Activated naive CD8-positive, alpha-beta T cell treated with anti-CD3 and anti-CD28 coated beads, Interleukin-2, amount 10 ng/mL, durations not matched to agents 7 days and 5 days (primary cell): ENCODE measurements at regions not wholly inside any gene's neighbourhood (a gene's known extent, or its start where the extent isn't known, plus 50 kb on each side); places are given as distances from the start of the nearest gene placed in this dataset.
"Not testable (repeated sequence)": the region's sequence is repeated elsewhere in the genome, so short reads cannot be mapped to it uniquely, and the experiment has no call there.

Experiments used
- ATAC-seq: fragments of 150-1000 bp; cut with Tn5 transposase; one replicate; pipeline ENCODE4 v1.10.0; 2021; ENCODE audit warnings: low read depth, moderate library complexity
- POLR2A ChIA-PET: fragments of 350-600 bp; sonication (Branson Sonifier 250); formaldehyde crosslinking; loops from one replicate; lab custom pipeline; 2021; ENCODE audit warnings: antibody characterized with exemption; lab: Charles Lee
- DNase-seq: peaks from one replicate; pipeline ENCODE4 v3.0.0; 2021
- H3K27ac Mint-ChIP-seq: one replicate; pipeline ENCODE4 v1.8.0; 2022; ENCODE audit warnings: mild to moderate bottlenecking, mixed read lengths
- H3K27me3 Mint-ChIP-seq: one replicate; pipeline ENCODE4 v1.8.0; 2022; ENCODE audit warnings: mild to moderate bottlenecking, moderate library complexity, mixed read lengths
- H3K36me3 Mint-ChIP-seq: one replicate; pipeline ENCODE4 v1.8.0; 2021; ENCODE audit warnings: mild to moderate bottlenecking, mixed read lengths
- H3K4me1 Mint-ChIP-seq: one replicate; pipeline ENCODE4 v1.8.0; 2021; ENCODE audit warnings: mixed read lengths
- H3K4me3 Mint-ChIP-seq: one replicate; pipeline ENCODE4 v1.8.0; 2022; ENCODE audit warnings: mild to moderate bottlenecking, moderate library complexity, mixed read lengths
- H3K9me3 Mint-ChIP-seq: one replicate; pipeline ENCODE4 v1.8.0; 2021; ENCODE audit warnings: mixed read lengths

DNA sequence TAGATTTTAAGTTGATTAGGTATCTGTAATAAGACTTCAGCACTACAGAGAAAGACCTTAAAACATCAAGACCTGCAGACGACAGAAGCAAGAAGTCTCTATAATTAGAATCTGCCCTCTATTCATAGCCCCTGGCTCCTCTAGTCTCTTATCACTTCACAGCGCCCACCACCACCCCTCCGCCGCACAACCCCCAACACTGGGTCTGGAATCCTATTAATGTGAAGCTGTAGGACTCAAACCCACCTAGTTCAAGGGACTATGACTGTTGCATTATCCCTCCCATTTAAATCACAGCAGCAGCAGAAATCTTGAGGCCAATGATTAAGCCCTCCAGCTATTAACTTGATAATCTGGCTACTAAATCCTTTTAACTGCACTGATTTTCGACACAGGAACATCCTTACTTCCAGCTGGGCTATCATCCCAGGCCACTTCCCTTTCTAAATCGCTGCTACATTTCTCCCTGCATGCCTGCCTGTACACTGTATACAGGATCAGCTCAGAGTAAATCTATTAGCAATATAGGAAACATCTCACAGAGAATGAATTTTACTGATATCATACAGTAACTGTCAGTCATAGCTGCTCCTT is 159.5 kb upstream of the GRAMD2B start:
- H3K27ac Mint-ChIP-seq: no peak overlapping the region
- no peaks in the 10 kb centered on the region for H3K4me1 Mint-ChIP-seq
- no peaks in the 10 kb centered on the region for H3K9me3 Mint-ChIP-seq
- H3K36me3 Mint-ChIP-seq: no peaks in the 10 kb centered on the region
- no peaks in the 10 kb centered on the region for H3K27me3 Mint-ChIP-seq
- ATAC-seq (no peak), DNase-seq (no peak)
- no peak overlapping the region for H3K4me3 Mint-ChIP-seq
- POLR2A ChIA-PET: no interaction called here

DNA sequence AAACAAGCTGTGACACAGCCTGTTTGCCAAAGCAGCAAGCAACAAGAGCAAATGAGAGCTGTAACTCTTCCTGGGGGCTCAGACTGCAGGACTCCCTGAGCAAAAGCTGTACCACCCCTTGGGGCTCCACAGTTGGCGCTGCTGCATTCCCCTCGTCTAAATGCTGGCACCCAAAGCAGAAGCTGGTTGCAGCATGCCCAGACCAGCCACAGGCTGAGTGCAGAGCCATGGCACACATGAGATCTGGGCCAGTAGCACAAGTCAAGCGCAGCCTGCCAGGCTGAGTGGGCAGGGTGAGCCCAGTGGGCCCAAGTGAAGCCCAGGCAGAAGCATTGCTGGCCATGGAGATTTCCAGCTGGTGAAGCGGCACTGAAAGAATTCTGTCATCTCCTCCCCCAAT is 157.3 kb upstream of the GRAMD2B start:
- Mint-ChIP-seq H3K27me3 (no peaks in the 10 kb centered on the region), H3K4me1 (no peaks in the 10 kb centered on the region), H3K36me3 (no peaks in the 10 kb centered on the region), H3K27ac (no peak overlapping the region), H3K9me3 (no peaks in the 10 kb centered on the region), H3K4me3 (no peak overlapping the region)
- ATAC-seq (no peak), DNase-seq (no peak)
- POLR2A ChIA-PET: no interaction called here

DNA sequence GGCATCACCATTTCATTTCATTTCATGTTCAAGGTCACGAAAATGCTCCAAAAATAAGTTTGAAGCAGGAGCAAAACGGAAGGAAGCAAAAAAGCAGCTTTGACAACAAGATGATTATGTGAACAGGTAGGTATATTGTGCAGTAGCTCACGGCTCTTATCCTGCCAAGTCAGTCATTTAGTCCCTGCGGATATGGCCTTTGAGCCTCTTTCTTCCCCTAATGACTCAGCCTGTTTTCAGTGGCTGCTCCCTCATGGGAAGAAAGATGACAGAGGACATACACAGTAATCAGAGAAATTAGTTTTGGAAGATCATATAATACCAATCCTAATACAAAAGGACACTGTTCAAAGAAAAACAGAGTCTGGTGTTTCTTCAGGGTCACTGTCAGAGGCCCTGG is 155.8 kb upstream of the GRAMD2B start:
- H3K4me3 Mint-ChIP-seq: no peak overlapping the region
- H3K4me1 Mint-ChIP-seq: no peaks in the 10 kb centered on the region
- H3K9me3 Mint-ChIP-seq: no peaks in the 10 kb centered on the region
- ATAC-seq (no peak), DNase-seq (no peak)
- H3K27me3 Mint-ChIP-seq: no peaks in the 10 kb centered on the region
- POLR2A ChIA-PET: no interaction called here
- no peak overlapping the region for H3K27ac Mint-ChIP-seq
- H3K36me3 Mint-ChIP-seq: no peaks in the 10 kb centered on the region

DNA sequence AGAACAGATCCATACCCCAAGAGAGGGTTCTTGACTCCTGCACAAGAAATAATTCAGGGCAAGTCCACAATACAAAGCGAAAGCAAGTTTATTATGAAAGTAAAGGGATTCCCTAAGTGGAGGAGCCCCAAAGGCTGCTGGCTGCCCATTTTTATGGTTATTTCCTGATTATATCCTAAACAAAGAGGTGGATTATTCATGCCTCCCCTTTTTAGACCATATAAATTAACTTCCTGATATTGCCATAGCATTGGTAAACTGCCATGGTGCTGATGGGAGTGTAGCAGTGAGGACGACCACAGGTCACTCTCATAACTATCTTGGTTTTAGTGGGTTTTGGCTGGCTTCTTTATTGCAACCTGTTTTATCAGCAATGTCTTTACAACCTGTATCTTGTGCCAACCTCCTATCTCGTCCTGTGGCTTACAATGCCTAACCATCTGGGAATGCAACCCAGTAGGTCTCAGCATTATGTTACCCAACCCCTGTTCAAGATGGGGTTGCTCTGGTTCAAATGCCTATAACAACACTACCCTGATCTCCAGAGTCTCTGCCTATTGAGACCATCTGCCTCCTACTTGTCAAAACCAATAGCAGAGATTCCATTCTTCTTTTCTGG is 154.4 kb upstream of the GRAMD2B start:
- H3K4me3 Mint-ChIP-seq: no peak overlapping the region
- H3K27me3 Mint-ChIP-seq: no peaks in the 10 kb centered on the region
- ATAC-seq: no peak
- DNase-seq: no peak
- POLR2A ChIA-PET: no interaction called here
- no peaks in the 10 kb centered on the region for H3K9me3 Mint-ChIP-seq
- no peaks in the 10 kb centered on the region for H3K4me1 Mint-ChIP-seq
- no peak overlapping the region for H3K27ac Mint-ChIP-seq
- no peaks in the 10 kb centered on the region for H3K36me3 Mint-ChIP-seq

DNA sequence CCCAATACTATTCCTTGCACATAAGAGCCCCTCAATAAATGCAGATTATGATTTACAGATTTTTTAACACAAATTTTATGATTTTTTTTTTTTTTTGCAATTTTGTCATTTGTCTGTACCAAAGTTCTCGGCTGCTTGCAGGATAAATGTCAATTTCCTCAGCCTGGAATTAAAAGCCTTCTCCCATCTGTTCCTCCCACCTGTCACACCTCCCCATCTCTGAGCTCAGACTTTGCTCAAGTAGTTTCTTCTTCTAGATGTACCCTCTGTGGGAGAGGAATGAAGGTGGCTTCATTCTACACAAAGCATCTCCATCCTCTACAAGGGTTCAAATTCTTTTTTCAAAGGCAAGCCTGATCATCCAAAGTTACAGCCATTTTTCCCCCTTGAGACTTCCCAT is 153.7 kb upstream of the GRAMD2B start:
- POLR2A ChIA-PET: no interaction called here
- Mint-ChIP-seq H3K4me1 (no peaks in the 10 kb centered on the region), H3K4me3 (no peak overlapping the region), H3K9me3 (no peaks in the 10 kb centered on the region), H3K27me3 (no peaks in the 10 kb centered on the region), H3K36me3 (no peaks in the 10 kb centered on the region), H3K27ac (no peak overlapping the region)
- ATAC-seq (no peak), DNase-seq (no peak)

DNA sequence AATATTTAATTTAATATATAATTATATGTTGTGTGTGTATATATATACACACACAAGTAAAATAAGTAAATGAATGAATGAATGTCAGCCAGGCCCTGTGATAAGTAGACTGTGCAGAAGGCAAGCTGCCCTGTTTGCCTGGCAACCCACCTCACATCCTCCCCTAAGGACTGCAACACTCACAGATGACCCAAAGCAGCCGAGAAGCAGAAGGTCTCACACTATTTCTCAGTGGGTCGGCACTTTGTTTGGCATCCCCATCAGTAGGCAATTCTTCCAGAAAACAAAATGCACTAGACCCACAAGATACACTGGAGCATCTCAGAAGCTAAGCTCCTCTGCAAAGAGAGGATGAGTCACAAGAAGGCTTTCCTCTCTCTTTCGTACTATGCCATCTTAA is 152.1 kb upstream of the GRAMD2B start:
- no peaks in the 10 kb centered on the region for H3K27me3 Mint-ChIP-seq
- H3K4me1 Mint-ChIP-seq: no peaks in the 10 kb centered on the region
- no peak overlapping the region for H3K27ac Mint-ChIP-seq
- no peak overlapping the region for H3K4me3 Mint-ChIP-seq
- POLR2A ChIA-PET: no interaction called here
- ATAC-seq (no peak), DNase-seq (no peak)
- H3K9me3 Mint-ChIP-seq: no peaks in the 10 kb centered on the region
- H3K36me3 Mint-ChIP-seq: no peaks in the 10 kb centered on the region

DNA sequence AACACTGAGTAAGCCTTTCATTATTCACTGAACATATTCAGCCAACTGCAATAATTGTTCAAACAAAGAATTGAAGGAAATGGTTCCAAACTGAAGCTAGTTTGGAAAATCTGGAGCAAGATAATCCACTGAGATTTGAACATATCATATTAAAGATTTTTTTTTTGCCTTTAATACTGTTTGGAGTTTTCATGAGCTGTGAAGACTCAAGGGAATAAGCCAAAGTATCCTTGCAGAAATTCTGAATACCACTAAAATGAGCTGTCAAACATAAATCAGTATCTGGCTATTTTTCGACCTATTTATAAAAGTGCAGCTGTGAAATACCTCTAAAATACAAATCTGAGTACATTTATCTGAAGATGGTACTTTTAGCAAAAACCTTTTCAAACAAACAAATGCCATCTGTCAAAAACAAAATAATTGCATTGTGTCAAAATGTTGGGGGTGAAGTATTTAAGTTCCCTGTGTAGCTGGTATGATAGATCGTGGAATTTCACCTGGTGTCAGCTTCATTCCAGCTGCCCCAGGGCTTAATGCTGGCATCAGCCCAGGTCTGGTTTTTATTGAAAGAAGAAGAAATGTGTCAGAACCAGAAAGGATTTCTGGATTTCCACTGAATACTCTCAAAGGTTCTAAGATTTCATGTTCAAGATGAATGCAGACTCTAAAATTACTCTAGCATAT is 149.0 kb upstream of the GRAMD2B start:
- Mint-ChIP-seq H3K27ac (no peak overlapping the region), H3K4me1 (no peaks in the 10 kb centered on the region), H3K9me3 (no peaks in the 10 kb centered on the region), H3K36me3 (no peaks in the 10 kb centered on the region), H3K27me3 (no peaks in the 10 kb centered on the region), H3K4me3 (no peak overlapping the region)
- no peak for ATAC-seq
- POLR2A ChIA-PET: interaction anchor here (0.5 kb wide), 1 partner anchor 485 kb away, joined by 3 read pairs; no protein-coding TSS in a partner anchor
- no peak for DNase-seq

DNA sequence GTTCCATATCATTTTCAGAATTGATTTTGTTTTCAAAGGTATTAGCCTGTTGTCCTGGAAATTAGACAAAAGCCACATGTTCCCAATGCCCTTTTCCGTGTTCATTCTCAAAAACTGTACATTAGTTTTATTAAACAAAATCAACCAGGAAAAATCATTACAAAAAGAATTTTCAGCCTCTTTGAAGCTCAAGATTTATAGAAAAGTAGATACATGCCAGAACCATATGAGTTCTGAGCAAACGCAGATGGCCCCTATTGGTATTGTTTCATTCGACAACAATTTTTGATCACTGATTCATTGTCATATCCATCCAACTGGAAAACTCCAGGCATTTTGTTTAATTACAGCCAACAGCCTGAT is 148.5 kb upstream of the GRAMD2B start:
- no peak for DNase-seq
- no peaks in the 10 kb centered on the region for H3K9me3 Mint-ChIP-seq
- POLR2A ChIA-PET: interaction anchor here (0.5 kb wide), 1 partner anchor 484 kb away, joined by 3 read pairs; no protein-coding TSS in a partner anchor
- H3K4me3 Mint-ChIP-seq: no peak overlapping the region
- no peak for ATAC-seq
- no peaks in the 10 kb centered on the region for H3K4me1 Mint-ChIP-seq
- H3K36me3 Mint-ChIP-seq: no peaks in the 10 kb centered on the region
- no peaks in the 10 kb centered on the region for H3K27me3 Mint-ChIP-seq
- H3K27ac Mint-ChIP-seq: no peak overlapping the region

DNA sequence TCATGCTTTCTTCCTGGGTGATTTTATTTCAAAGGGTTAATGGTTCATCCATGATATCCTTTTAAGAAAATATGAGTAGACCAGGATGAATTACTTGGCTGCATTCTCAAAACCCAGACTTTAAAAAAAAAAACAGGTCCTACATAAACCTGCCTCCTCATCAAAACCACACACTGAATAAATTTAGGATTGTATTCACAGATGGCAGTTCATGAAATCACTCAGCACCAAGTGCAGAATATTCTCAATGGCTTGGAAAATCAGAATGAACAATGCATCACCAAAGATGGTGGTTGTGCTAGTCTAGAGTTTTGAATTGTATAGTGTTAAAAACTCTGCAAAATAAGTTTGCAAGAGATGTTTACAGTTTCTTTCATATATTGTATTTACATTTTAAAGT is 145.4 kb upstream of the GRAMD2B start:
- H3K4me3 Mint-ChIP-seq: no peak overlapping the region
- H3K36me3 Mint-ChIP-seq: no peaks in the 10 kb centered on the region
- H3K27me3 Mint-ChIP-seq: peaks cover 1% of the 10 kb centered on the region
- H3K9me3 Mint-ChIP-seq: no peaks in the 10 kb centered on the region
- H3K27ac Mint-ChIP-seq: no peak overlapping the region
- DNase-seq: no peak
- POLR2A ChIA-PET: no interaction called here
- ATAC-seq: no peak
- H3K4me1 Mint-ChIP-seq: no peaks in the 10 kb centered on the region

DNA sequence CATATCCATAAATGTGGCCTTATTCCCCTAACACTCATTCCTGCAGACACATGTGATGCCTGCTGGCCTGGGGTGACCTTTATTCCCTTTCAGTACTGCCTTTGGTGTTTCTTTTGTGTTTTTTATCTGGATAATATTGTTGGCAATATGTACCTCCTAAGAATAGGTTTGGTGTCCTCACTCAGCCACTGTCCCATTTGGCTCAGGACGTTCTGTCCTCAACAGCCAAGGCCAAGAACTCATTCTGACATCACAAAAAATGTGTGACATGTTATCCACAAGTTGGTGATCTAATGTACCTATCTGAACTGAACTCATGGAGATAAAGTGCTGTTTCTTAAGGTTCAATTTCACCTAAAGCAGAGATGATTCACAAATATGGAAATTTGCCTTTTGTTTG is 142.9 kb upstream of the GRAMD2B start:
- Mint-ChIP-seq H3K36me3 (no peaks in the 10 kb centered on the region), H3K4me1 (no peaks in the 10 kb centered on the region), H3K9me3 (no peaks in the 10 kb centered on the region), H3K27me3 (peaks cover 1% of the 10 kb centered on the region), H3K4me3 (no peak overlapping the region), H3K27ac (no peak overlapping the region)
- DNase-seq (no peak), ATAC-seq (no peak)
- POLR2A ChIA-PET: no interaction called here

DNA sequence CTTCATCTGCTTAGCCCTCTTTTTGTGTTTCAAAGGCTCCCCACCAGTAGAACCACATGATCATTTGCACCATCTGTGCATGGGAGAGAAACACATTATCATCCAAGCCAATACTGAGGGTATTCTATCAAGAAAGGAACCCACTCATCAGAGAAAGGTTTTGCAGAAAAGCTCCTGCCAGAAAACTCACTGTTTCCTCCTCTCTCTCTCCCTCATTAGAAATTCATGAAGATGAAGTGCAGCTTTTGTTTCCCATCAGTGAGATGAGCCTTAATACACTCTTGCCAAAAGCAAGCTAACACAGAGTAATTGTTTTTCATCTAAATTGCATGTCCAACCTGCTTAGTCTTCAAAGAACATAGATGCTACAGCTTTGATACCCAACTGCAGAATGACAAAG is 142.4 kb upstream of the GRAMD2B start:
- Mint-ChIP-seq H3K9me3 (no peaks in the 10 kb centered on the region), H3K4me3 (no peak overlapping the region), H3K27ac (no peak overlapping the region), H3K27me3 (peaks cover 1% of the 10 kb centered on the region), H3K4me1 (no peaks in the 10 kb centered on the region), H3K36me3 (no peaks in the 10 kb centered on the region)
- DNase-seq (no peak), ATAC-seq (no peak)
- POLR2A ChIA-PET: no interaction called here

DNA sequence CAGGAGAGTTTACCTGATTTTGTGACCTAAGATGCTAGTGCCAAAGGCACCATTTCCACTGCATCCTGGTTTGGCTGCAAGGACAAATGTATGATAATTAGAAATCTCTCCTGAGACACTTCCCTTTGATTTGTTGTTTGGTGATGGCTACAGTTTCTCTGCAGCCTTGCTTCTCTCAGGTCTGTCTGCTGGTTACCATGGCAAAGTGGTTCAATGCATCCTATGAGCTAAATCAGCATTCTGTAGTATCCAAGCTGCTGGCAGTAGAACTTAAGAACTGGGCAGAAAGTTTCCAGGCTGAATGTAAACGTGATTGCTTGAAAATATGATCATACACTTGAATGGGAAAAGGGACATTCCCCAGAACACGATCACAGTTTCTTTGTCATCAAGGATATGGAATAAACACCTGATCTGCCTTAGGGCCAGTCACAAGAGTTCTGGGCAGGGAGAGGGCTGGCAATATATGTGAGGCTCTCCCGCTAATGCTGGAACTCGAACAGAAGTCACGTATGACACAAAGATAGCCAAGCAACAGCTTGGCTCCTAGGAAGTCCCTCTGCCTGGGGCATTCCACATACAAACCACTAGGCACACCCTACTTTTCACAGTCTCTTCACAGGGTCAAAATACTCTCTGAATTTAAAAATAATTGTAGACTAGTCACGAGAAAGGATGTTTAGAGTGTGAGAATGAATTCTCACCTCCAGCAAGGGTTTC is 138.1 kb upstream of the GRAMD2B start:
- Mint-ChIP-seq H3K36me3 (no peaks in the 10 kb centered on the region), H3K4me1 (no peaks in the 10 kb centered on the region), H3K4me3 (no peak overlapping the region), H3K27me3 (peaks cover 1% of the 10 kb centered on the region), H3K9me3 (no peaks in the 10 kb centered on the region), H3K27ac (no peak overlapping the region)
- POLR2A ChIA-PET: no interaction called here
- ATAC-seq: no peak
- no peak for DNase-seq

DNA sequence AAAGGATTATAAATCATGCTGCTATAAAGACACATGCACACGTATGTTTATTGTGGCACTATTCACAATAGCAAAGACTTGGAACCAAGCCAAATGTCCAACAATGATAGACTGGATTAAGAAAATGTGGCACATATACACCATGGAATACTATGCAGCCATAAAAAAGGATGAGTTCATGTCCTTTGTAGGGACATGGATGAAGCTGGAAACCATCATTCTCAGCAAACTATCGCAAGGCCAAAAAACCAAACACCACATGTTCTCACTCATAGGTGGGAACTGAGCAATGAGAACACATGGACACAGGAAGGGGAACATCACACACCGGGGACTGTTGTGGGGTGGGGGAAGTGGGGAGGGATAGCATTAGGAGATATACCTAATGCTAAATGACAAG is 127.1 kb upstream of the GRAMD2B start:
- ATAC-seq, H3K4me3 Mint-ChIP-seq, H3K27me3 Mint-ChIP-seq, H3K36me3 Mint-ChIP-seq, POLR2A ChIA-PET, H3K27ac Mint-ChIP-seq, DNase-seq, H3K4me1 Mint-ChIP-seq, H3K9me3 Mint-ChIP-seq: not testable (repeated sequence)

DNA sequence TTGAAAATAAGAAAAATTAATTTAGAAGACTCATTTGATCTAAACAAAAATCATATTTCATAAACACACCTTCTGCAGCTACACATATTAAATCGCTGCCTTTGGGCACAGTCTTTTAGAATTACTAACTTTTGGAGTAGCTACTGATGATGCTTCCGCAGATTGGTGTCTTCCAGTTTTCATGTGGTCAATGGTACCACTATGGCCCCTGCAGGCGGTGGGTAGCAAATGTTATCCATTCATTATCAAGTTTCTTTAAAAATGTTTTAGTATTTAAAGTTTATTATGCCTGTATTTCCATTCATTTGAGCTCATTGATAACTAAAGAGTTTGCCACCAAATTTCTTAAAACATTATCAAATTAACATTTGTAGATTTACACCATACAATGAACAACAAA is 122.9 kb upstream of the GRAMD2B start:
- H3K9me3 Mint-ChIP-seq: no peaks in the 10 kb centered on the region
- no peak overlapping the region for H3K27ac Mint-ChIP-seq
- no peaks in the 10 kb centered on the region for H3K4me1 Mint-ChIP-seq
- no peak for ATAC-seq
- no peaks in the 10 kb centered on the region for H3K27me3 Mint-ChIP-seq
- no peak for DNase-seq
- no peaks in the 10 kb centered on the region for H3K36me3 Mint-ChIP-seq
- POLR2A ChIA-PET: no interaction called here
- H3K4me3 Mint-ChIP-seq: no peak overlapping the region
